ENCODE measurements at regions not wholly inside any gene's neighbourhood (a gene's known extent, or its start where the extent isn't known, plus 50 kb on each side); places are given as distances from the start of the nearest gene placed in this dataset.

DNA sequence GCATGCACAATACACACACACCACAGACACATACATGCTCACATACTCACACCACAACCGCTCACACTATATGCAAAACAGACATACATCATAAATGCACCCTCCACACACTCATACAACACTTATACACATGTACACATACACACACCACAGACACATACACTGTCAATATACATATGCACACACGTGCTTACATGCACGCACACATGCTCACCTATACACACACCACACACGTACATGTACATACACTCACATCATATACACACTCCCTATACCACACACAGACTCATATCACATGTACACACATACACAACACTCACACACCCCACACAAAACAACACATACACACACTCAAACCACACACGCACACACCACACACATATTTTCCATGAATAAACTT, 885.3 kb downstream of the TBC1D22A start:
- no peak for DNase-seq (ENCODE audit: low read depth in 1 of 2, low spot score in 1 of 2)
- TF ChIP-seq, protein P1, sequence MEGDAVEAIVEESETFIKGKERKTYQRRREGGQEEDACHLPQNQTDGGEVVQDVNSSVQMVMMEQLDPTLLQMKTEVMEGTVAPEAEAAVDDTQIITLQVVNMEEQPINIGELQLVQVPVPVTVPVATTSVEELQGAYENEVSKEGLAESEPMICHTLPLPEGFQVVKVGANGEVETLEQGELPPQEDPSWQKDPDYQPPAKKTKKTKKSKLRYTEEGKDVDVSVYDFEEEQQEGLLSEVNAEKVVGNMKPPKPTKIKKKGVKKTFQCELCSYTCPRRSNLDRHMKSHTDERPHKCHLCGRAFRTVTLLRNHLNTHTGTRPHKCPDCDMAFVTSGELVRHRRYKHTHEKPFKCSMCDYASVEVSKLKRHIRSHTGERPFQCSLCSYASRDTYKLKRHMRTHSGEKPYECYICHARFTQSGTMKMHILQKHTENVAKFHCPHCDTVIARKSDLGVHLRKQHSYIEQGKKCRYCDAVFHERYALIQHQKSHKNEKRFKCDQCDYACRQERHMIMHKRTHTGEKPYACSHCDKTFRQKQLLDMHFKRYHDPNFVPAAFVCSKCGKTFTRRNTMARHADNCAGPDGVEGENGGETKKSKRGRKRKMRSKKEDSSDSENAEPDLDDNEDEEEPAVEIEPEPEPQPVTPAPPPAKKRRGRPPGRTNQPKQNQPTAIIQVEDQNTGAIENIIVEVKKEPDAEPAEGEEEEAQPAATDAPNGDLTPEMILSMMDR (IDR thresholded peaks at IDR 0.05; ENCODE audit: insufficient read depth, low read length), result no peak
- TF ChIP-seq, protein P2, sequence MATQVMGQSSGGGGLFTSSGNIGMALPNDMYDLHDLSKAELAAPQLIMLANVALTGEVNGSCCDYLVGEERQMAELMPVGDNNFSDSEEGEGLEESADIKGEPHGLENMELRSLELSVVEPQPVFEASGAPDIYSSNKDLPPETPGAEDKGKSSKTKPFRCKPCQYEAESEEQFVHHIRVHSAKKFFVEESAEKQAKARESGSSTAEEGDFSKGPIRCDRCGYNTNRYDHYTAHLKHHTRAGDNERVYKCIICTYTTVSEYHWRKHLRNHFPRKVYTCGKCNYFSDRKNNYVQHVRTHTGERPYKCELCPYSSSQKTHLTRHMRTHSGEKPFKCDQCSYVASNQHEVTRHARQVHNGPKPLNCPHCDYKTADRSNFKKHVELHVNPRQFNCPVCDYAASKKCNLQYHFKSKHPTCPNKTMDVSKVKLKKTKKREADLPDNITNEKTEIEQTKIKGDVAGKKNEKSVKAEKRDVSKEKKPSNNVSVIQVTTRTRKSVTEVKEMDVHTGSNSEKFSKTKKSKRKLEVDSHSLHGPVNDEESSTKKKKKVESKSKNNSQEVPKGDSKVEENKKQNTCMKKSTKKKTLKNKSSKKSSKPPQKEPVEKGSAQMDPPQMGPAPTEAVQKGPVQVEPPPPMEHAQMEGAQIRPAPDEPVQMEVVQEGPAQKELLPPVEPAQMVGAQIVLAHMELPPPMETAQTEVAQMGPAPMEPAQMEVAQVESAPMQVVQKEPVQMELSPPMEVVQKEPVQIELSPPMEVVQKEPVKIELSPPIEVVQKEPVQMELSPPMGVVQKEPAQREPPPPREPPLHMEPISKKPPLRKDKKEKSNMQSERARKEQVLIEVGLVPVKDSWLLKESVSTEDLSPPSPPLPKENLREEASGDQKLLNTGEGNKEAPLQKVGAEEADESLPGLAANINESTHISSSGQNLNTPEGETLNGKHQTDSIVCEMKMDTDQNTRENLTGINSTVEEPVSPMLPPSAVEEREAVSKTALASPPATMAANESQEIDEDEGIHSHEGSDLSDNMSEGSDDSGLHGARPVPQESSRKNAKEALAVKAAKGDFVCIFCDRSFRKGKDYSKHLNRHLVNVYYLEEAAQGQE (IDR thresholded peaks at IDR 0.05; ENCODE audit: insufficient replicate concordance, low read depth), result no peak
- TF ChIP-seq SPI1 (IDR thresholded peaks at IDR 0.05; ENCODE audit: borderline replicate concordance, low read depth) (no peak), POLR2AphosphoS5 (IDR thresholded peaks at IDR 0.05; ENCODE audit: low read depth) (no peak), GABPA (IDR thresholded peaks at IDR 0.05; ENCODE audit: low read depth) (no peak)
- Histone ChIP-seq H3K27me3 (ENCODE audit: insufficient read depth, poor library complexity, severe bottlenecking) (no peaks in the 10 kb centered on the region), H3K27ac (replicated peaks) (no peak overlapping the region), H3K4me3 (replicated peaks; ENCODE audit: insufficient read depth, low read length) (no peak overlapping the region)

DNA sequence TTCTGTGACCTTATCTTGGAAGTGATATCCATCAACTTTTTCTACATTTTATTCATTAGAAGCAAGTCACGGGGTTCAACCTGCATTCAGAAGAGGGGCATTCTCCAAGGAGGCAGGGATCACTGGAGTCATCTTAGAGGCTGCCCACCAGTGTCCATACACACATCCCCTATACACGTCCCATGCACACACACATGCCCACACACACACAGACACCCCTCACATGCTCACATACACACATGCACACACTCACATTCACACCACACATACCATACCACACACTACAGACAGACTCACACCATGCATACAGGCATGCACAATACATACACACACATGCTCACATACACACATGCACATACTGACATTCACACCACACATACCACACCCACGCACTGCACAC, 884.7 kb downstream of the TBC1D22A start:
- DNase-seq (ENCODE audit: low read depth in 1 of 2, low spot score in 1 of 2), result no peak
- TF ChIP-seq SPI1 (IDR thresholded peaks at IDR 0.05; ENCODE audit: borderline replicate concordance, low read depth) (no peak), POLR2AphosphoS5 (IDR thresholded peaks at IDR 0.05; ENCODE audit: low read depth) (no peak), GABPA (IDR thresholded peaks at IDR 0.05; ENCODE audit: low read depth) (no peak)
- TF ChIP-seq, protein P1 (IDR thresholded peaks at IDR 0.05; ENCODE audit: insufficient read depth, low read length), result no peak
- TF ChIP-seq, protein P2 (IDR thresholded peaks at IDR 0.05; ENCODE audit: insufficient replicate concordance, low read depth), result no peak
- Histone ChIP-seq H3K4me3 (replicated peaks; ENCODE audit: insufficient read depth, low read length) (no peak overlapping the region), H3K27me3 (ENCODE audit: insufficient read depth, poor library complexity, severe bottlenecking) (no peaks in the 10 kb centered on the region), H3K27ac (replicated peaks) (no peak overlapping the region)

DNA sequence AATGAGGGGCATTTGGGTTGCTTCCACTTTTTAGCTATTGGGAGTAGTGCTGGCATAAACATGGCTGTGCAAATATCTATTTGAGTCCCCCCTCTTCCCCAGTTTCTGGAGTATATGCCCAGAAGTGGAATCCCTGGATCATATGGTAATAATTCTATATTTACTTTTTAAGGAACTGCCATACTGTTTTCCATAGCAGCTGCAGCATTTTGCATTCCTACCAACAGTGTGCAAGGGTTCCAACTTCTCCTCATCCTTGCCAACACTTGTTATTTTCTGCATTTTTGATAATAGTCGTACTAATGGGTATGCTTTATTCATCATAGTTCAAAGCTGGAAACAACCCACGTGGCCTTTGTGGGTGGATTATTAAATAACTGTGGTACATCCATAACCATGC, 883.5 kb downstream of the TBC1D22A start:
- no peak overlapping the region for H3K4me3 ChIP-seq (replicated peaks; ENCODE audit: insufficient read depth, low read length)
- H3K27me3 ChIP-seq (ENCODE audit: insufficient read depth, poor library complexity, severe bottlenecking), result no peaks in the 10 kb centered on the region
- H3K27ac ChIP-seq (replicated peaks), result no peak overlapping the region
- DNase-seq (ENCODE audit: low read depth in 1 of 2, low spot score in 1 of 2), result no peak
- TF ChIP-seq, protein P2 (IDR thresholded peaks at IDR 0.05; ENCODE audit: insufficient replicate concordance, low read depth), result no peak
- TF ChIP-seq GABPA (IDR thresholded peaks at IDR 0.05; ENCODE audit: low read depth), result no peak
- no peak for TF ChIP-seq POLR2AphosphoS5 (IDR thresholded peaks at IDR 0.05; ENCODE audit: low read depth)
- TF ChIP-seq, protein P1 (IDR thresholded peaks at IDR 0.05; ENCODE audit: insufficient read depth, low read length), result no peak
- TF ChIP-seq SPI1 (IDR thresholded peaks at IDR 0.05; ENCODE audit: borderline replicate concordance, low read depth), result no peak

Data from HL-60 (cell line).